ENCODE measurements at regions not wholly inside any gene's neighbourhood (a gene's known extent, or its start where the extent isn't known, plus 50 kb on each side); places are given as distances from the start of the nearest gene placed in this dataset.
A peak's percentile ranks its signal among the peaks of the same experiment; 100 is the strongest.

- no peaks in the 10 kb centered on the region for H3K27me3 ChIP-seq (ENCODE audit: insufficient read depth, low read length)
- H3K9ac ChIP-seq (ENCODE audit: low read length) = peak overlapping the region; percentile 51
- no peaks in the 10 kb centered on the region for H3K9me3 ChIP-seq (ENCODE audit: low read length)
- H3F3A ChIP-seq (ENCODE audit: insufficient read depth, low read length) = peaks cover 5% of the 10 kb centered on the region
- no peak overlapping the region for H2AFZ ChIP-seq (ENCODE audit: low read length)
- H3K9me2 ChIP-seq (ENCODE audit: low read depth, low read length) = no peaks in the 10 kb centered on the region
- no peak for TF ChIP-seq CTCF (IDR thresholded peaks at IDR 0.05; ENCODE audit: low read length)
- TF ChIP-seq EZH2 (IDR thresholded peaks at IDR 0.05; ENCODE audit: borderline replicate concordance, low read length) = no peak
- H3K27ac ChIP-seq (ENCODE audit: low read depth, low read length, poor library complexity, severe bottlenecking) = peak overlapping the region; percentile 96
- H3K4me1 ChIP-seq (ENCODE audit: insufficient read depth, low read length, severe bottlenecking) = peaks cover 70% of the 10 kb centered on the region
- peak overlapping the region; percentile 46 for H3K4me3 ChIP-seq (ENCODE audit: low read depth, low read length, poor library complexity, severe bottlenecking)
- no peaks in the 10 kb centered on the region for H3K36me3 ChIP-seq (ENCODE audit: insufficient read depth, low read length)
- H3K4me2 ChIP-seq (ENCODE audit: low read length) = peak overlapping the region; percentile 68
- H3K79me2 ChIP-seq (ENCODE audit: insufficient read depth, low read length) = no peaks in the 10 kb centered on the region
- no peaks in the 10 kb centered on the region for H4K20me1 ChIP-seq (ENCODE audit: insufficient read depth, low read length)
Measured at GRCh38 chr6:18327626-18328025, 59.5 kb upstream of the RNF144B start.

DNA sequence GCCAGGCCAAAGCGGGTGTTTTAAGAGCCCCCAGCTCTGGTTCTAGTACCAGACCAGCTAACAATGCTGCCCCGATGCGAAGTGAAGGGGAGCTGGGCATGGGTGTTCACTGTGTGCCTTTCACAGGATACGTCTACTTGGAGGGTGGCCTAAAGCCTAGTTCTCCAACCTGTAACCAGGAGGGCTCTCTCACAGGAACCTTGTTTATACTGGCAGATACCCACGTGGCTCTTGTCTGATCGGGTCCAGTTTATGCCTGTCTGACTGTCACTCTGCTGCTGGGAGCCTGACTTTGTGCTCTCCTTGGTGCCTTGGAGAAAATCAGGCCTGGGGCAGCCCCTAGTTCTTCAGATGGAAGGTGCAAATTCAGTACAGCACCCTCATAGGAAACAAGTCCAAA, 60.2 kb upstream of the RNF144B start:
- Histone ChIP-seq H3F3A (ENCODE audit: insufficient read depth, low read length) (peaks cover 5% of the 10 kb centered on the region), H2AFZ (ENCODE audit: low read length) (peak overlapping the region; percentile 72), H3K4me2 (ENCODE audit: low read length) (peak overlapping the region; percentile 68), H3K27ac (ENCODE audit: low read depth, low read length, poor library complexity, severe bottlenecking) (peak overlapping the region; percentile 96), H4K20me1 (ENCODE audit: insufficient read depth, low read length) (no peaks in the 10 kb centered on the region), H3K4me1 (ENCODE audit: insufficient read depth, low read length, severe bottlenecking) (peaks cover 70% of the 10 kb centered on the region), H3K79me2 (ENCODE audit: insufficient read depth, low read length) (no peaks in the 10 kb centered on the region), H3K9me3 (ENCODE audit: low read length) (no peaks in the 10 kb centered on the region), H3K9me2 (ENCODE audit: low read depth, low read length) (no peaks in the 10 kb centered on the region), H3K36me3 (ENCODE audit: insufficient read depth, low read length) (no peaks in the 10 kb centered on the region), H3K4me3 (ENCODE audit: low read depth, low read length, poor library complexity, severe bottlenecking) (peak overlapping the region; percentile 46), H3K9ac (ENCODE audit: low read length) (peak overlapping the region; percentile 51), H3K27me3 (ENCODE audit: insufficient read depth, low read length) (no peaks in the 10 kb centered on the region)
- TF ChIP-seq CTCF (IDR thresholded peaks at IDR 0.05; ENCODE audit: low read length) (no peak), EZH2 (IDR thresholded peaks at IDR 0.05; ENCODE audit: borderline replicate concordance, low read length) (no peak)

DNA sequence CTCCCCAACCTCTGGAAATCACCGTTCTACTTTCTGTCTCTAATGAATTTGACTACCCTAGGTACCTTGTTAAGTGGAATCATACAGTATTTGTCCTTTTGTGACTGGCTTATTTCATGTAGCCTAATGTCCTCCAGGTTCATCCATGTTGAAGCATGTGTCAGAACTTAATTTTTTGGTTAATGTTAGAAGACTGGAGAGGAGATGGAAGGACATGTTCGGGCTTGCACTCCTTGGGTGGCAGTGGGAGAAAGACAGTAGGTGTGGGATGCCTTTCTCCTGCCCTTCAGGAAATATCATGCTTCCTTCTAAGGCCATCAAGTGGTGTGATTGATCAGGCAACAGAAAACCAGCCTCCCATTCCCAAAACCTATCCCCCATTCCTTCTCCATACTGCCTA, 61.1 kb upstream of the RNF144B start:
- Histone ChIP-seq H3K9me2 (ENCODE audit: low read depth, low read length) (no peaks in the 10 kb centered on the region), H3K79me2 (ENCODE audit: insufficient read depth, low read length) (no peaks in the 10 kb centered on the region), H3K27me3 (ENCODE audit: insufficient read depth, low read length) (no peaks in the 10 kb centered on the region), H2AFZ (ENCODE audit: low read length) (no peak overlapping the region), H4K20me1 (ENCODE audit: insufficient read depth, low read length) (no peaks in the 10 kb centered on the region), H3K4me3 (ENCODE audit: low read depth, low read length, poor library complexity, severe bottlenecking) (no peak overlapping the region), H3K9ac (ENCODE audit: low read length) (peak overlapping the region; percentile 14; the same call in 1 of the 2 replicates), H3F3A (ENCODE audit: insufficient read depth, low read length) (peaks cover 5% of the 10 kb centered on the region), H3K9me3 (ENCODE audit: low read length) (no peaks in the 10 kb centered on the region), H3K27ac (ENCODE audit: low read depth, low read length, poor library complexity, severe bottlenecking) (peak overlapping the region; percentile 71), H3K4me1 (ENCODE audit: insufficient read depth, low read length, severe bottlenecking) (peaks cover 68% of the 10 kb centered on the region), H3K36me3 (ENCODE audit: insufficient read depth, low read length) (no peaks in the 10 kb centered on the region), H3K4me2 (ENCODE audit: low read length) (no peak overlapping the region)
- TF ChIP-seq EZH2 (IDR thresholded peaks at IDR 0.05; ENCODE audit: borderline replicate concordance, low read length) = no peak
- no peak for TF ChIP-seq CTCF (IDR thresholded peaks at IDR 0.05; ENCODE audit: low read length)

All from OCI-LY1 (cell line).